NCI-H187 treated with DMSO at 0.1 percent for 48 hours (cell line): ENCODE measurements at regions not wholly inside any gene's neighbourhood (a gene's known extent, or its start where the extent isn't known, plus 50 kb on each side); places are given as distances from the start of the nearest gene placed in this dataset.

Experiments used
- DNase-seq: peaks from one replicate; lab custom pipeline; 2025; lab: John Stamatoyannopoulos, UW

DNA sequence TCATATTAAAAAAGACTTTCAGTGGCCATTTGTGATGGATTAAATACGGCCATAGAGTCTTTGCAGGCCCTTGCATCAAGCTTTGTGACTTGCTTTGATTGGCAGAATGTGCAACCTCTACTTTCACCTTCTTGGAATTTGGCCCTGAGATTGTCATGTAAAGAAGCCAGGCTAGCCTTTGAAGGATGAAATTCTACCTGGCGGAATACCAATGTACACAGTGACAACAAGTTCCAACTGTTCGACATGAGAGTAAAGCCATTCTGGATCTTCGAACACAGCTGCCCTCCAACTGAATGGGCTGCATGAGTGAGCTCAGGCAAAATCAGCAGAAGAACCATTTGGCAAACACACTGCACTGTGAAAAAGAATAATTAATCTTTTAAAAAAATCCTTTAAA, 321.3 kb downstream of the PHF14 start:
- no peak for DNase-seq

DNA sequence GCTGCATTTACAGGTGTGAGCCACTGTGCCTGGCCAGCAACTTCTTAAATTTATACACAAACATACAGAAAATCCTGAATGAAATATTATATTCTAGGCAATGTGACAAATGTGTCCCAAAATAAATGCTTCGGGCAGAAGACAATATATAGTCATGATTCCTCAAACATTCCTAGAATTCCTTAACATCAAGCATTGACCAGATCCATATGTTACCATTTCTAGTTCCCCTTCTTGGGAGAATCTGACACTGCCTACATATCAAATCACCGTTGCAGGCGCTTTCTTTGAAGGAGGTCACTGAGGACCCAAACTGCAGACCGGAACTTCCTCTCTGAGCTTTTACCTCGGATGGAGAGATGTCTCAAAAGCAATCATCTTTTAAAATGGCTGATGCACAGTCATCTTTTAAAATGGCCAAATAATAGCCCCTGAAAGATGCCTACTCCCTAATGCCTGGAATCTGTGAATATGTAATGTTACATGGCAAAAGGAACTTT, 323.5 kb downstream of the PHF14 start:
- no peak for DNase-seq

DNA sequence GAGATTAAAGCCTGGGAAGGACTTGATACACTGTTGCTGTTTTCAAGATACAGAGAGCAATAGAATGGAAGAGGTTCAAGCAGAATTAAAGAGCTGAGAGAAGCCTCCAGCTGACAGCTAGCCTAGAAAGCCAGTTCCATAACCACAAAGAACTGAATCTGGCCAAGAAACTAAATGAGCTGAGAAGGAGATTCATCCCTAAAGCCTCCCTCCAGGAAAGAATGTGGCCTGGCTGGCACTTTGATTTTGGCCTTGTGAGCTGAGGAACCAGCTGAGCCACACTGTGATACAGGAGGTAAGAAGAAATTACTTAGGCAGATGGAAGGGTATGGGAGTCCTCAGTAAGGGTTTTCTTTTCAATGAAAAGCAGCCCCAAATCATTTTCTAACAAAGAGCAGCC, 324.1 kb downstream of the PHF14 start:
- no peak for DNase-seq

DNA sequence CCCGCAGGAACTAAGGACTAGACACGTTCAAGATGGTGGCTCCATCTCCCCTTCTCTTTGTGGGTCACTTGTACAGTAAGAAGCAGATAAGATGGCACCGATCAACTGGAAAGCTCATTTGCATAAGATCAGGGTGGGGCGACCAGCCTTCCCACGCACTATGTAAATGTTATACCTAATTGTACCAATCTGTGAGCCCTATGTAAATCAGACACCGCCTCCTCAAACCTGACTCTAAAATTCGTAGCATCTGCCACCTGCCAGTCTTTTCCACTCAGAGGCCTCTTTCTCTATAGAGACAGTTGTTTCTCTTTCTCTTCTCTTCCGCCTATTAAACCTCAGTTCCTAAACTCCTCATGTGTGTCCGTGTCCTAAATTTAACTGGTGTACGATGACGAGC, 324.5 kb downstream of the PHF14 start:
- no peak for DNase-seq

DNA sequence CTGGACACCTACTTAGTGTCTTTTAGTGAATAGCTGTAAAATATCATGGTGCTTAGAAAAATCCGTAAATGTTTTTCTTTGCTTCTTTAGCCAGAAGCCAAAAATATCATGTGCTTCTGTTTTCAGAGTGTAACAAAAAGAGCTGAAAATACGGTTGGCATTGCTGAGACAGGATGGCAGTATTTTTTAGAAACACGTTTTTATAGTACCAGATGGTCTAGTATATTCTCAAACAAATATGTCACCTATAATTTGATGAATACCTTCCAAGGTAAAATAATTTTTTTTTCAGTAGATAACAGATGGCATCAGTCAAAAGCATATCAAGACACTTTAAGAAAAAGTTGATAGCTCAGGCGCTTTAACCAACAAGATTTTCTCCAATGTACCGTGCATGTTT, 326.6 kb downstream of the PHF14 start:
- no peak for DNase-seq

DNA sequence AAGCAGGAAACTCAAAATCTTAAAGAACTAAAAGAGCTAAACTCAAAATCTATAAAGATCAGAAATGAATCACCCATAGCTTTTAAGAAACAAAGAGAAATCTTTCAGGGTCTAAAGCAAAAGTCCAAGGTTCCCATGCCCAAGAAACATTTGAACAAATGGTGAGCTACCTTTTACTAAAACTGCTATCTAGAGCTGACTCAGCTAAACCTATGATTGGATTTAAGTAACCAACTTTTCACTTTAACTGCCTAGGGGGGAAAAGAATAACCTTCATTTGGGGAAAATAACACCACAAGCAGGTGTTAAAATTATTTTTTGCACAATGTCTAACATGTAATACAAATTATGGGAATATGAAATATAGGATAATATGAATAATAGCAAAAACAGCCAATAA, 328.4 kb downstream of the PHF14 start:
- no peak for DNase-seq

DNA sequence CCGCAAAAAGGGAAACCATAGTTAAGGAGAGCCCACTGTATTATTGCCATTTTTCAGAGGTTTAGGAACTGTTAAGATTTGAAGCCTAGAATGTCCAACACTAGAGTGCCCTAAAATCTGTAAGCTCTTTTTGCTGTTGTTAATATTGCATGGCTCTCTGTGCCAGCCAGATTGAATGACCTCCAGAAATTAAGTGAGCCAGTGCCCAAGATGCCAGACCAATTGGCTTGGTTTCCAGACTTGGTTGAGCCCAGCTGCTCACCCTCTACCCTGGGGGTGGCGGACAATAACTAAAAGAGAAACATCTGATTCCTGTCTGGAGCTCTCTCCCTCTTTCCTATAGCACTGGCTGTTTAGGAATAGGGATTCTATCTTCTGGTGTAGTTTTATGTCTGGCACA, 340.1 kb downstream of the PHF14 start:
- DNase-seq: no peak

DNA sequence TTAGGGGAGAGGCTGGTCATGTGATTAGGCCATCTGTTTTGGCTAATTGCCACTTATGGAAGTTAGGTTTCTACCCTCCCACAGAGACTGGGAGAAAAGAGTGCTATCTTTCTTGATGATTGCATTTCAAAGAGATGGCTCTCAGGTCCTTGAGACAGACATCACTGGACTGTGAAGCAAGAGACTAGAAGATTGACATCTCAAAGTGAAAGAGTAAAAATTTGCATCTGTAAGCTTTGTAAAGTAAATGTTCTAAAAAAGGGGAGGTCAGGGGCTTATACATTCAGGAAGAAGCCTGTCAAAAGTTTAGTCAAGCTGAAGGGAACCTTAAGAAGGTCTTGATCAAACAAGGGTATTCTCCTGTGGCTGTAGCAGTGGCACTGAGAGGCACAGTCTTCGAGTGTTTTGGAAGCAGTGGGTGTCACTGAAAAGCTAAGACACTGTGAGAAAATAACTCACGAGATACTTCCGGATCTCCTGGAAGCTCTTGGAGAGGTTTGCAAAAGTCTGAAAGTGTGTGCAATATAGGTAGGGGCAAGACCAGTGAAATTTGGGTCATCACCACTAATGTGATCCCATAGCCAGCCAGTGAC, 342.1 kb downstream of the PHF14 start:
- DNase-seq: no peak

DNA sequence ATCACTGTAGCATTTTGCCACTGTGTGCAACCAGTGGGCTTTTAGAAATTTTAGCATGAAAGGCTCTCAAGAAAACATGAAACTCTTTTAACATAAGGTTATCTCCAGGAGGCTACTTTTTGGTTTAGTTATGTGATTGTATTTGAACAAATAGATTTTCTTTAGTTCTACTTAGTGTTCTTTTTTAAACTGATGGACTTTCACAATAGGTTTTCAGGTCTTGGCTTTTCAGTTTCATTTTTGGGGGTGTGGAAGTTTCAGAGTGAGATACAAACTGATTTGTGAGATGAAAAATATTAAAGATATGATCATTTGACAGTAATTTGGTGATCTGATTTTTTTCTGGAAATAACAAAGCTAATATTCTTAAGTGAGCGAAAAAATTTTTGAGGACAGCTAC, 344.1 kb downstream of the PHF14 start:
- DNase-seq: no peak

DNA sequence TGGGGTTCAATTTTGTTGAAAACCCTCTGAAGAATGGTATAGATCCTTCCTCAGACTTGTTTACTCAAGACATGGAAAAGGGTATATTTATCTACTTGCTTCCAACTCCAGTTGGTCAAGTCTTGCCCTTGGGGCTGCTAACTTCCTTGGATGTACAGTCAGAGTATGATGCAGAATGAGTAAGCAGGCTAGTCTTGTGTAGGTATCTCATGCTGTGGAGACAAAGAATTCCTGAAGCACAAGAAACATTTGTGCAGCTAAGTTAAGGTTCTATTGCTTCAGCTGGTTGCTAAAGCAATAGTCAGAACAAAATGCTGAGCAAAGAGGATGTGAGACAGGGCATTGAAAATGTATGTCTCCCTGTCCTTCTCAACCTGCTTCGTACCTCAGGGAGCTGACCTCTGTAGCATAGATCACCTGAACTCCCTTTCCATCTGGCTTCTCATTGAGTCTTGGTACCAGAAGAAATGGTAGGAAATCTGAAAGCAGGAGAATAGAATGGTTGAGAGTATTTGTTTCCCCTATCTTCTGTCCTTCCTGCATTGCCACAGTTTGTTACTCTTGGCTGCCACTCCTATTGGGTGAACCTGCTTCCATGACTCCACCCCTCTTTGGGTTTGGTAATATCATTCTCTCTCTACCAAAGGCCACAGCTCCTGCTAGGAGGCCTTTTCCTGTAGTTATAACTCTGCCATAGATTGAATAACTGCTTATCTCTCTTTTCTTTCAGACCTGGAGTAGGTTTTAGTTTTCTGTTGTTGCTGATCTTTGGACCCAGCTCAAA, 346.0 kb downstream of the PHF14 start:
- DNase-seq: no peak
